NCI-H2171 treated with DMSO at 0.1 percent for 48 hours (cell line): ENCODE measurements at regions not wholly inside any gene's neighbourhood (a gene's known extent, or its start where the extent isn't known, plus 50 kb on each side); places are given as distances from the start of the nearest gene placed in this dataset.

Experiments
- DNase-seq: peaks from one replicate; lab custom pipeline; 2025; lab: John Stamatoyannopoulos, UW

DNA sequence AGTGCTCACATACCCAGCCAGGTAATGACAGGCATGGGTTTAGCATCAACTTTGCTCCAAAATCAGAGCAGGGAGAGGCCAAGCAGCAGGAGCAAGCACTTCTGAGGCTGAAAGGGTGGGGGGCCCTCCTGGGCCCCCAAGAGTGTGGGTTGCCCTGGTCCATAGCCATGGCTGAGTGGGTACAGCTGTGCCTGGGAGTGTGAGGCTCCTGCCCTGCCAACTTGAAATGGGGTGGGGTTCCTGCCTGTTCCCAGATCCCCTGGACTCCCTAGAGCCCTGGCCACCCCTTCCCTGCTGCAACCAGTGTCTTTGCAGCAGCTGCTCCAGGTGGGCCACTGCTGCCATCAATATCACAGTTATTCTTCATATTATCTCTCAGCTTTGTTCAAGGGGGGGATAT is 1224.2 kb upstream of the GJE1 start:
- no peak for DNase-seq

DNA sequence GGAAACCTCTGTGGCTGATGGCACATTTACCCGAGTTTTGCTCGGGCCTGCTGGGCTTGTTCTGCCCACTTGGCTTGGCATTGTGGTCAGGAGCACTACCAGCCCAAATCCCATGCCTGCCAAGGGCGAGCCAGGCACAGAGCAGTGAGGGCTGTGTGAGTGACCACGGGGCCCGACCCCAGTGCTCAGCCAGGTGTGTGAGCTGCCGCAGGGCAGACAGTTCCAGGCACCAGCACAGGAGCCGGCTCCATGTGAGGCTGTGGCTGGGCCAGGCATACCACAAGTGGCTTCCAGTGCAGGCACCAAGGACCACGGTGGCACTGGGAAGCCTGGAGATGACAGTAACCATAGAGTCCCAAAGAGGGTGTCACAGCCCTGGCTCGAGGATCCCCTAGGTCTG is 1225.5 kb upstream of the GJE1 start:
- DNase-seq = no peak

DNA sequence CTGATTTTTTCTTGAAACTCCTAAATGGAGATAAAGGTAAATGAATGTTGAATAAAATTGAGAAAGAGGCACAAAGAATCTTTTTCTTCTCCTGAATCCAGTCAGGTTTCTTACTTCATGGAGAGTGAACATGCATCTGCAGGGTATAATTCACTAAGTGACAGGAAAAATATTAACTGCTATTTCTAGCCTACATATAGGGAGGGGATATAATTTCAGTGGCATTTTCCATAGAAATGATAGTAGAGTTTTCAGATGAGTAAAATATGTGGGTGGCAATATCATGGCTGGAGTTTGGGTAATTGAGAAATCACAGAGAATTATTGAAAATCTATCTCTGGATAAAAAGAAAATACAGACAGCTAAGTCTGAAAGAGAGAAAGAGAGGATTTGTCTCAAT is 1227.0 kb upstream of the GJE1 start:
- no peak for DNase-seq

DNA sequence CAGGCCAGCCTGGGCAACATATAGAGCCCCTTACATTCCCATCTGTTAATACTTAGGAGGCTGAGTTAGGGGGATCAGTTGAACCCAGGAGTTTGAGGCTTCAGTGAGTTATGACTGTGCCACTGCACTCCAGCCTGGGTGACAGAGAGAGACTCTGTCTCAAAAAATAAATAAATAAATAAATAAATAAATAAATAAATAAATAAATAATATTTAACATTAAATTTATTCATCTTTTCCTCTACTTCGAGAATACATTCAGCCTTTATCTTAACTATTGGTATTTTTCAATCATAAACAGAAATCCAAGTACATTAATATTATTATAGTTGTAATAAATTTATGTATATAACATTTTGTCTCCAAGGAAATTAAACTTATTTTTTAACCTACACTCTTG is 1227.7 kb upstream of the GJE1 start:
- DNase-seq = no peak

DNA sequence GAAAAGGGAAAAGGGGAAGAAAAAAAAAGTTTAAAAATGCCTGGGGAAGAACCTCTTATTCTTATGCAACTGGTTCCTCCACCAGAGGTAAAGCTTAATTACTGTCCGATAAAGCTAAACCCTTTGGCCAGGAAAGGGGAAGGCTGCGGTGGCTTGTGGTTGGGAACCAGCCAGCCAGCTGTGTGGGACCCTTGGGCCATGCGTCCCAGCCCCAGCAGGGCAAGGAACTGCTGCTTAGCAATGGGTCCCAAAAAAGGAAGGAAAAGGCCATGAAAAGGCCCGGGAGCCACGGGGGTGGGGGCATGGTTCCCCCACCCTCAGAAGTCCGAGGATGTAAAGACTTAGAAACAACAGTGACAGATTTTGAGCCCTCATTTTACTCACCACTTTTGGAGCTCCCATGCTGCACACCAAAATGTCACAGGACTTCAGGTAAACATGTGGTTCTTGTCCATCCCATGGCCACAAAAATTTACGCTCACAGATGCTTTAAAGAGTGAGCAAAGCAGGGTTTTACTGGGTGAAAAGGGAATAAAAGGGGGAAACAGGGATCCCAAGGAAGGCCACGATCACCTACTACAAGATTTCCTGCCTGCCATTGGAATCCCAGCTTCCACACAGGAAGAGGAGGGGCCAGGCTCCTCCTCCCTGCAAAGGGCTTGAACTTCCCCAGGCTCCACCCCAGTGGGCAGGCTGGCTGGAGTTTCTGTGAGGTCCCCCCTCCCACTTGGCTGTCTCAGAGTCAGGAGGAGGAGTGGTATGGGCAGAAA is 1234.7 kb upstream of the GJE1 start:
- DNase-seq = no peak

DNA sequence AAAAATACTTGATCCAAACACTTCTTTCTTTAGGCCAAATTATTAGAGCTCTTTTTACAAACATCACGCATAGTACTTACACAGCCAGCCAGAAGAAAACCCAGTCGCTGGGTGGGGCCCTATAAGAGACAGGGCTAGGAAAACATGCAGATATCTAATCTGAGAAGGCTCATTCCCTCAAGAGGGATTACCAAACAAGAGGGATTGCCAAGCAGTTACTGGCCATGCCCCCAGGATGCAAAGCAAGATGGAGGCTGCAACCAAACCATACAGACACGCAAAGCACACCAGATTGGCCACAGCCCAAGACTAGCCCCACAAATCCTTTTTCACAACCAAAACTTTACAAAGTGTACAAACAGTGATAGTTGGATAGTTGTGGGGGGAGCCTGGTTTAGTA is 1235.4 kb upstream of the GJE1 start:
- DNase-seq = no peak

DNA sequence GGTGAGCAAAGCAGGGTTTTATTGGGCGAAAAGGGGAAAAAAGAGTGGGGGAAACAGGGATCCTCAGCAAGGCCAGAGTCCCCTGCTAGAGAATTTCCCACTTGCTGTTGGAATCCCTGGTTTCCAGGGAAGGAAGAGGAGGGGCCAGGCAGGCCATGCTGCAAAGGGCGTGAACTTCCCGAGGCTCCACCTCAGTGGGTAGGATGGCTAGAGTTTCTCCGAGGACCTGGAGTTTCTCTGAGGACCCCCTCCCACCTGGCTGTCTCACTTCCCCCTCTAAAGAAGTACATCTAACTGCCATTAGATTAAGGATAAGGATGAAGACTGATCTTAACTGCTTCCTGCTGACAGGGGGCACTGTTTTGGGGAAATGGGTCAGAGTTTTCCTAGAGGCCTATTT is 1239.3 kb upstream of the GJE1 start:
- no peak for DNase-seq

DNA sequence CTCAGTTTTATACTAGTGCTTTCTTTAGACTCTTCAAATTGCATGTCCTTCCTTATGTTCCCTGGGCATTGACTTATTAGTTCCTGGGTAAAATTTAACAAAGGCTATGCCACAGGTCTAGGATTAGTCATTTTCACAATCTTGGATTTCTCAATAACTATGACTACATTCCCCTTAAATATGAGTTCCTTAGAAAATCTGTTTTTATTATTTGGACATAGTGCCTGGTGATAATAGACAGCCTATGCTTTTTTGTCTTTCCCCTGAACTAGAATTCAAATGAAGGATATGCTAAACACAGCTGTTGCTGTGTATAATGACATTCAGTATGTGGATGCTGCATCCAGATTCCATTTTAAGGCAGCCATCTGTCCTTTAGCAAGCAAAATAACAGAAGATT is 1252.8 kb upstream of the GJE1 start:
- peak; percentile 71 for DNase-seq

DNA sequence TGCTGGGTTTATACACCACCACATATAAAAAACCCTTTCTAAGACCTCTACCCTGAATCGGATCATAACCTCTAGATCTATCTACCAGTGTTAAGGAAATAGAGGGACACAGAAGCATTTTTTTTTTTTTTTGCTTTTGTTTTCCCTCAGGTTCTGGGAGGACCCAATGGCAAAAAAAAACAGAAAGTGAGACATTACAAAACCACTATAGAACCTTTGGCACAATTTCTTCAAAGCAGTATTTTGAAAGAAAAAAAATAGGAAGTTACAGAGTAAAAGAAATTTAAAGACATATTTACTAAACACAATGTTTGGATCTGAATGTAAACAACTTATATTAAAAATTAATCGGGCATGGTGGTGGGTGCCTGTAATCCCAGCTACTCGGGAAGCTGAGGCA is 1258.7 kb upstream of the GJE1 start:
- no peak for DNase-seq

DNA sequence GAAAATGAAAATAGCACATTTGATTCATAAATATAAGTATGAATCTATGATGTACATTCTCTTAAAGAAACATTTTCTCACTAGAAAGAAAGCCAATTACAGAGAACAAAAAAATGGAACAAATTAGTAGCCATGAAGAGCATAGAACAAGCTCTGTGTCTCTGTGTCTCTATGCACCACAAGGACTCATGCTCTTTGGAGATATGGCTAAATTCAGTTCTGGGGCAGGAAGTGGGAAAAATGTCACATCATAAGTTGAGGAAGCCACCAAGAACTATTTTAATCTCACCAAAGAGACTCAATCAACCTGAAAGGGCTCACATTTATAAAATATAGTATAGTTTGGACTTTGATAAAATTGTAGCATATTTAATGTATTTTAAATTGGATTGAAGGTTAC is 1259.8 kb upstream of the GJE1 start:
- no peak for DNase-seq

DNA sequence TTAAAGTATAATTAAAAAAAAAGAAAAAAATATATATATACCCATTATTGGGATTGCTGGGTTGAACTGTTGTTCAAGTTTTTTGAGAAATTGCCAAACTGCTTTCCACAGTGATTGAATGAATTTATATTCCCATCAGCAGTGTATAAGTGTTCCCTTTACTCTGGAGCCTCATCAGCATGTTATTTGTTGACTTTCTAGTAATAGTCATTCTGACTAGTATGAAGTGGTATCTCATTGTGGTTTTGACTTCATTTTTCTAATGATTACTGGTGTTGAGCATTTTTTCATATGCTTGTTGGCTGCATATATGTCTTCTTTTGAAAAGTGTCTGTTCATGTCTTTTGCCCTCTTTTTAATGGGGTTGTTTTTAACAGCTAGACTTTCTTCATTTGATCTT is 1260.8 kb upstream of the GJE1 start:
- no peak for DNase-seq

DNA sequence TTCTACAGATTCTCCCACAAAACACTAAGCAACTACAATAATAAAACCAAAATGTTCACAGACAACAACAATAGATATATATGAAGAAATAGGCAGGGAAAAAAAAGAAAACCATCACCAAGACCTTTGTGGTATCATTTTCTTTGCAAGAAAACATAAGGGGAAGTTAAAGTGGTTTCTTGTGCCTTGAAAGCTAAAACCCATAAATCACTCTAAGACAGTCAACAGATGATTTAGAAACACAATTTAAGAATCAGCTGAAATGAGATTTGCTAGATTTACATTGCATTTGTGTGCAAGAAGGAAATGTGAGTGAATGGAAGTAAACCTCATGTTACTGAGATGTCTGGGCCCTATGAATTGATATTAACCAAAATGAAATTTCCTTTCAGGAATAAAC is 1265.4 kb upstream of the GJE1 start:
- DNase-seq = no peak

DNA sequence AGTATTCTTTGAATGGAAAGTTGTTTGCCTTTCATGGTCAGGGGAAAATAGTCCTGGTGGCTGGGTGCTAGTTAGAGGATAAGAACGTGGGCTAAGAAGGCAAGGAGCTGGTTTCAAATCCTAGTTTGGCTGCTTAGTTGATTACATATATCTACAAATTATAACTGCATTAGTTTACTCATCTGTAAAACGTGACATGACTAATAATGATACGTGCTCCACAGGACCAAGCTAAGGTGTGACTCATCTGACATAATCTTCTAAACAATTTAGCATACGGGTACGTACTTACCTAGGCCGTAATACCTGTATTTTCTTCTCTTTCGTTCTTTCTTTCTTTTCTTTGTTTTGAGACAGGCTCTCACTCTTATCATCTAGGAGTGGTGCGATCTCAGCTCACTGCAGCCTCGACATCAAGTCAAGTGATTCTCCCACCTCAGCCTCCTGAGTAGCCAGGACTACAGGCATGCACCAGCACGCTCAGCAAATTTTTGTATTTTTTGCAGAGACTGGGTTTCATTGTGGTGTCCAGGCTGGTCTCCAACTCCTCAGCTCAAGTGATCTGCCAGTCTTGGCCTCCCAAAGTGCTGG is 1274.2 kb upstream of the GJE1 start:
- no peak for DNase-seq

DNA sequence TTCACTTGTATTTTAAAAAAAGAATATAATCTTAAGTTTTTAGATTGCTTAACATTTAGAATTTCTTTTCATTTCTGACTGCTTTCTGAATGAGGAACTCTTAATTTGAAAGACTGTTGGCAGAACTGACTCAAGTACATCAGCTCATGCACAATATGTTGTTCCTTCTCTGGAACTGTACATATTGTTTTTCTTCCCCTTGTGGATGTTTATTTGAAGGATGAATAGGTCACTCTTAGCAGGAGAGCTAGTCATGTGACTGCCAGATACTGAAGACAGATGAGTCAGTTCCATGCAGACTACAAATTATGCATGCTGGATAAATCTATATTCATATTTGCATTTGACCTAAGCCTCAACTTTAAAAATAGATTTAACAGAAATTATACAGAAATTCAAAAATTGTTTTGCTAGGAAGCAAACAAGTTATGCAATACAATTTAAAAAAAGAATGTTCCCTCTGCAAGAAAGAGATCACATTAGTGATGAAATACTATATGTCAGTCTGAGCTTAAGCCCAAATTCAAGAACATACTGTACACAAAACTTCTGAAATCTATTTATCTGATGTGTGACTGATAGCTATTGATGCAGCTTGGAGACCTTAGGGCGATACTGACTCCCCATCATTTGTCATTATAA is 1274.9 kb upstream of the GJE1 start:
- peak; percentile 49 for DNase-seq

DNA sequence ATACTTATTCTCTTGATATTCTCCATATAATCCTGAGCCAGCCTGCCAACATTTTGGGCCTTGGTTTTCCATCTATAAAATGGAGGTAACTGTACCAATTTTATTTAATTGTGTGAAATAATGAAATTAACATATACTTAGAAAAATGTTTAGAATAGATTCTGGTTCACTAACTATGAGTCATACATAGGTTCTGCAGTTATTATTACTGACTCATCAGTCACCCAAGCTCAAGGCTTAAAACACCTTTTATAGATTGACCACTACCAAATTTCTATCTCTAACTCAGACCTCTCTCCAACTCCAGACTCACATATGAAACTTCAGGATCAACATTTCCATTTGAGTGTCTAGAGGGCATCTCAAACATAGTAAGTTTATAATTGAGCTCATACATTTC is 1277.2 kb upstream of the GJE1 start:
- DNase-seq = no peak

DNA sequence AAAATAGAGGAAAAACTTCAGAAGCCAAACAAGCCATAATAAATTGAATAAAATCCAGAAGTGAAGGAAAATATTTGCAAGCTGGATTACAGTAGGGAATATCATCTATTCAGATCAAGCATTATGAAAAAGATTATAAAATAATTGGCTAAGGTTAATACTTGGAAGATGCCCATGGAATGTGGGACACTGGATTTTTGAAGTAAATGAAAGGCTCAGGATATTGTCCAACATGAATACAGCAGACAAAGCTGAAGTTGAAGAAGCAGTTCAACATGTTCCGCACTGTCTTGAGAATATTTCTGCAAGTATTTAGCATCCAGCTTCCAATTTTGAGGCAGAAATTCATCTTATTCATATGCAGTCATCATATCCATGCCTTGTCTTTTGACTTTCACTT is 1278.4 kb upstream of the GJE1 start:
- no peak for DNase-seq

DNA sequence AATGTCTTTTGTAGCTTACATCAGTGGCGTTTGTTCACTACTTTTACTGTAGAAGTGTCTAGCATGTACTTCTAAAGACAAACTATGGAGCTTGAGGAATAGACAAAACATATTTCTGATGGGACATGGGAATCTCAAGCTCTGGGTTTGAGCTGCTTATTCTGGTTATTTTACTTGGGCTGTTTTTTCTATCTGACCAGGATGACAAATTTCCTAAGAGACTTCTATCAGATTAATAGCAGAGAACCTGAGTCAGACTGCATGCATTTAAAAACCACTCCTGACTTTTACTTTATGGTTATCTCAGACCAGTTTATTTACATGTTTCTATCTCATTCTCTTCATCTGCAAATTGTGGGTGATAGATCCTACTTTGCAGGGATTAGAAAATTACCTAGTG is 1282.3 kb upstream of the GJE1 start:
- no peak for DNase-seq

DNA sequence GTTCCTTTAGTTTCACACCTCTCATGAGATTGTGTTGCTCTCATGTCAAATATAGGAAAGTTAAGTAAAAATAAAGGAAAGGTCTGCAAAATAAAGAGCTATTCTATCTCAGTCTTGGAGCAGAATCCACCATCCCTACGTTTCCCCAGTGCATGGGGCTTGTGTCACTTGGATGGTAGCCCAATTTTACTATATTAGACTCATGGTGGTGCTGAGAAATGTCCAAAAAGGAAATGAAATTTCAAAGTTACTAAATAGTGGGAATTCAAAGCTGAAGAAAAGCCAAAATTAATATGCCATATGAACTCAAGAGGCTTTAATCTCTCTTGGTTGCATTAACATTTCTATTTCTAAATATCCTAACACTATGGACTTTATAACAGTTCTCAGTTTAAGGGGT is 1283.3 kb upstream of the GJE1 start:
- no peak for DNase-seq

DNA sequence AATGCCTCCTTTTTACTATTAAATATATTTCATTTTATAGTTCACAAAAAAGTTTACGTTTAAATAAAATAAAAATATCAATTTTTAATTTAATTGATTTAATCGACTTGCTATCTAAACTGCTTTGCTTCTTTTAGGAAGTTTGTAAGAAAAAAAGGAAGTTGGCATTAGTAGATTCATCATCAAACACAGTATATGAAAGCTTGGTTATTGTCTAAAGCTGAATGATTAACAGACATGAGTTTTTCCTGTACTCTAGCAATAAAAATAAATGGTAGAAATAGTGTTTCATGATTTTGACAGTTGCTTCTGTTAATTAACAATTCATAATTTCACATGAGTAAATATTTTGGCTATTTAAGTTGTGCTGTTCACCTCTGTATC is 1285.5 kb upstream of the GJE1 start:
- DNase-seq = no peak

DNA sequence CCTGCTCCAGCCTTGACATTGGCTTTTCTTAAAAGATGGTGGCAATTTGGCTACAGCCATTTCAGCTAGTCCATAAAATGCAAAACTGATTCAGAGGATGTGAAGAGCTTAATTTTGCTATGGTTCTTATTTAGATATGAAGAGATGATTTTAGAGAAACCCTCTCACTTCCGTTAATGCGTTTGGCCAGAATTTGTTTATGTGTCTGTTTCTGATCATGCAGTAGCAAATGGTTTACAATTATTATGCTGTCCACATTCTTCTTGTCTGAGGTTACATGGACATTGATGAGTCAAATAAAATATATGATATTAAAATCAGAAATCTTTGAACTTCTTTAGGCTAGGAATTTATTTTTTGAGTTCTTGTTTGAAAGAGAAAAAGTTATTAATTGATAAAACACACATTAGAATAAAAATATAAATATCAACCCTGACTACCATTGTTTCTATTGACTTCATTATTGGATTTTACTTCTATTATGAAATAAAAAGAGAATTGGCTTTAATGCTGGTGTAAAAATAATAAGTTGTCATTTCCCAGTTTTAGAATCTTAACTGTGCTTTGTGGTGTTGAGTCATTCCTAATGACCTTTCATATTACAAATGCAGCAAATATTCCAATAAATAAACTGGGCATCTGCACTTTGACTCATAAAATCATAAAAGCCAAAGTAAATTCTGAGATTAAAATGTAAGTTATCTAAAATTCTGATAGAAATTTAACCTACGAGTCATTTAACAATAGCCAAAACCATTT is 1286.0 kb upstream of the GJE1 start:
- no peak for DNase-seq

DNA sequence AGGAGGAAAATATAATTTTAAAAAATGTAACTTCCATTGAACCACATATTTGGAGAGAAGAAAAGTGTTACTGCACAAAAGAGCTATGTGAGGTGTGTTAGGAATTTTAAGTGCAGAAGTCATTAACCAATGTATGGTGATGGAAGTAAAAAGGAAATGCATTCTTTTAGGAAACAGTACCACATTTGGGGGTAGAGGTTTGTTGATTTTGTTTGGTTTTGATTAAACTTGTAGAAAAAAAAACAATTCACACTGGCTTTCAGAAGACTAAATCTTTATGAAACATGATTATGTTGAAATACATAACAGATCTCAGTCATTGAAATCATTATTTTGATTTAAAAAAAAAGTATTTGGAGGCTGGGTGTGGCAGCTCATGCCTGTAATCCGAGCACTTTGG is 1287.0 kb upstream of the GJE1 start:
- no peak for DNase-seq

DNA sequence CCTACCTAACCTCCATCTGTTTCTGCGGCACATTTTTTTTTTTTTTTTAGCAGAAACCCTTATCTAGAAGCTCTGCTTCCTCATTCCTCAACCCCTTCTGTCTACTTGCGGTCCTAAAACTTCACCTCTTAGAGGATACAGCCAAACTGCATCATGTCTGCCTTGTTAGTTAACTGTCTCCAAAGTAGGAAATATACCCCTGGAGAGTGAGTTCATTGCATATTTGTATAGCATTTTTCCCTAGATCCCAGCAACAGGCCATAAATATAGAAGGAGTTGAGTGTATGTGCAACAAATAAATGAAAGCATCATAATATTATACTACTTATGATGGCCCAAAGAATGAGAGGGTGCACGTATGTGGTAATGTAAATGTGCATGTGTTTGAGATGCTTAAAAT is 1288.6 kb upstream of the GJE1 start:
- DNase-seq = no peak

DNA sequence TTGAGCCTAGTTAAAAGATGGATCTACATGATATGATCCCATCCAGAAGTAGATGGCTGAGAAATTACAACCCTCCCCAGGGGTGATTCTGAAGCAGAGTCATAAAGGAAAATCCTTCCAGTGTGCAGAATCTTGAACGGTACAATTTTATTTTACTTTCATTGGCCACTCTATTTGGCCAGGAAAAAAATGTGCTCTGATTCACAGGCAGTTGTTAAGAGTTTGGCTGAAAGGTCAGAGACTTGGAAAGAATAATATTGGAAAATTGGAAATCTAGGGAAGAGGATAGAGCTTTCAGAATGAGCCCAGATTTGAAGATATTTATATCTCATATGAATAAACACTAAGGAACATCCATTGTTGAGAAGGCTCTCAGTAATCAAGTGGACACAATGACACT is 1299.3 kb upstream of the GJE1 start:
- no peak for DNase-seq
